H1 (cell line): ENCODE measurements at regions not wholly inside any gene's neighbourhood (a gene's known extent, or its start where the extent isn't known, plus 50 kb on each side); places are given as distances from the start of the nearest gene placed in this dataset.
A peak's percentile ranks its signal among the peaks of the same experiment; 100 is the strongest.
"Not testable (repeated sequence)": the region's sequence is repeated elsewhere in the genome, so short reads cannot be mapped to it uniquely, and the experiment has no call there.

Experiments
- CTCF ChIA-PET: fragments of 300-600 bp; sonication (Branson Sonifier 250); formaldehyde crosslinking; loops from one replicate; lab custom pipeline; 2021; ENCODE audit not compliant: partially characterized antibody; lab: Charles Lee
- POLR2A ChIA-PET: fragments of 300-600 bp; sonication (Branson Sonifier 250); formaldehyde crosslinking; loops from one replicate; lab custom pipeline; 2021; ENCODE audit warnings: inconsistent platforms; ENCODE audit not compliant: partially characterized antibody; lab: Charles Lee
- DNase-seq, 2 experiments: peaks; one replicate each; pipeline versions ENCODE4 v3.0.0 to v3.0.0-alpha.2; 2010 to 2022; ENCODE audit warnings: low spot score in 2 of 2, low read depth in 1 of 2, mixed read lengths in 1 of 2
- FAIRE-seq: peaks from 2 replicates; lab custom pipeline; 2011; peaks lifted over from hg19 to GRCh38; lab: Jason Lieb, UNC
- H2AFZ ChIP-seq: 2 replicates; pipeline ENCODE4 v1.8.1; 2012; ENCODE audit warnings: low read length, inconsistent platforms
- H2AK5ac ChIP-seq: 2 replicates; pipeline ENCODE4 v1.6.1; 2013; ENCODE audit warnings: low read depth, low read length
- H2BK120ac ChIP-seq: replicated peaks from 2 replicates; pipeline ENCODE3; 2013; ENCODE audit warnings: low read depth, low read length, inconsistent platforms
- H2BK12ac ChIP-seq: 2 replicates; pipeline ENCODE4 v1.6.1; 2013; ENCODE audit warnings: low read depth, low read length
- H2BK15ac ChIP-seq: 2 replicates; pipeline ENCODE4 v1.6.1; 2013; ENCODE audit warnings: low read length
- H2BK20ac ChIP-seq: 2 replicates; pipeline ENCODE4 v1.6.1; 2013; ENCODE audit warnings: low read length
- H2BK5ac ChIP-seq: 2 replicates; pipeline ENCODE4 v1.6.1; 2013; ENCODE audit warnings: low read depth, low read length
- H3K14ac ChIP-seq: 2 replicates; pipeline ENCODE4 v1.6.1; 2013; ENCODE audit warnings: inconsistent platforms; ENCODE audit not compliant: insufficient read length
- H3K18ac ChIP-seq: 2 replicates; pipeline ENCODE4 v1.6.1; 2013; ENCODE audit warnings: low read length; ENCODE audit errors: extremely low read depth
- H3K23ac ChIP-seq: 2 replicates; pipeline ENCODE4 v1.6.1; 2013; ENCODE audit warnings: inconsistent platforms; ENCODE audit not compliant: insufficient read length
- H3K23me2 ChIP-seq: 2 replicates; pipeline ENCODE4 v1.6.1; 2013; ENCODE audit warnings: low read depth, low read length
- H3K27ac ChIP-seq: 2 replicates; pipeline ENCODE4 v1.6.1; 2011; ENCODE audit warnings: low read depth, low read length, inconsistent platforms
- H3K27me3 ChIP-seq, 4 experiments: replicated peaks in 1 of 4; 1 replicate in 1 of 4; 2 replicates in 3 of 4; pipeline versions ENCODE4 v1.6.1 to v1.8.1; 2011 to 2013; ENCODE audit warnings: low read length in 3 of 4, mild to moderate bottlenecking in 3 of 4, inconsistent platforms in 2 of 4, mixed read lengths in 2 of 4, moderate library complexity in 1 of 4; ENCODE audit not compliant: control insufficient read depth in 3 of 4, insufficient read depth in 3 of 4; ENCODE audit errors: extremely low read depth in 1 of 4
- H3K36me3 ChIP-seq, 4 experiments: 2 replicates each; pipeline versions ENCODE4 v1.6.1 to v1.8.1; 2011 to 2013; ENCODE audit warnings: mild to moderate bottlenecking in 4 of 4, low read length in 3 of 4, moderate library complexity in 2 of 4, control low read depth in 1 of 4, inconsistent platforms in 1 of 4; ENCODE audit not compliant: insufficient read depth in 4 of 4, control insufficient read depth in 2 of 4
- H3K4ac ChIP-seq: replicated peaks from 2 replicates; pipeline ENCODE3; 2013; ENCODE audit warnings: low read length, low read depth, mixed read lengths, inconsistent platforms; ENCODE audit not compliant: insufficient read length
- H3K4me1 ChIP-seq, 4 experiments: replicated peaks in 1 of 4; 1 replicate in 1 of 4; 2 replicates in 3 of 4; pipeline versions ENCODE4 v1.6.1 to v1.8.1; 2011 to 2013; ENCODE audit warnings: low read length in 3 of 4, inconsistent platforms in 2 of 4, mixed read lengths in 1 of 4; ENCODE audit not compliant: insufficient read depth in 4 of 4, control insufficient read depth in 3 of 4
- H3K4me2 ChIP-seq, 2 experiments: 2 replicates each; pipeline versions ENCODE4 v1.6.1 to v1.8.1; 2011 to 2013; ENCODE audit warnings: low read depth in 2 of 2, low read length in 2 of 2, control low read depth in 1 of 2, inconsistent platforms in 1 of 2, mild to moderate bottlenecking in 1 of 2; ENCODE audit not compliant: insufficient read depth in 1 of 2
- H3K4me3 ChIP-seq, 4 experiments: fragments of 200-600, 300-600 bp in 1 of 4; sonication (generic), shearing (Covaris generic), sonication (Bioruptor Twin) in 1 of 4; 2 replicates each; pipeline versions ENCODE4 v1.5.1 to v1.8.1; 2011 to 2016; ENCODE audit warnings: low read length in 4 of 4, low read depth in 3 of 4, control low read depth in 2 of 4, inconsistent platforms in 2 of 4, mild to moderate bottlenecking in 2 of 4, mixed read lengths in 1 of 4, moderate library complexity in 1 of 4; ENCODE audit not compliant: insufficient read depth in 2 of 4; ENCODE audit errors: extremely low read depth in 1 of 4
- H3K56ac ChIP-seq: replicated peaks from 2 replicates; pipeline ENCODE3; 2013; ENCODE audit warnings: low read depth, mild to moderate bottlenecking, mixed read lengths, low read length, inconsistent platforms; ENCODE audit not compliant: insufficient read length
- H3K79me1 ChIP-seq: 2 replicates; pipeline ENCODE4 v1.6.1; 2013; ENCODE audit warnings: low read depth, low read length, control low read depth
- H3K79me2 ChIP-seq, 2 experiments: 2 replicates each; pipeline versions ENCODE4 v1.6.1 to v1.8.1; 2012 to 2013; ENCODE audit warnings: low read length in 2 of 2, mild to moderate bottlenecking in 2 of 2, inconsistent platforms in 1 of 2; ENCODE audit not compliant: insufficient read depth in 2 of 2, control insufficient read depth in 1 of 2
- H3K9ac ChIP-seq, 4 experiments: replicated peaks in 1 of 4; 1 replicate in 1 of 4; 2 replicates in 3 of 4; pipeline versions ENCODE4 v1.6.1 to v1.8.1; 2011 to 2013; ENCODE audit warnings: low read depth in 3 of 4, low read length in 3 of 4, control low read depth in 2 of 4, mild to moderate bottlenecking in 2 of 4, moderate library complexity in 2 of 4, inconsistent platforms in 1 of 4; ENCODE audit errors: extremely low read depth in 1 of 4
- H3K9me3 ChIP-seq, 2 experiments: 2 replicates each; pipeline versions ENCODE4 v1.6.1 to v1.8.1; 2012 to 2013; ENCODE audit warnings: mild to moderate bottlenecking in 2 of 2, moderate library complexity in 2 of 2, control low read depth in 1 of 2, inconsistent platforms in 1 of 2, low read depth in 1 of 2, low read length in 1 of 2, mixed read lengths in 1 of 2; ENCODE audit not compliant: insufficient read depth in 2 of 2
- H4K20me1 ChIP-seq, 2 experiments: replicated peaks in 1 of 2; 2 replicates each; pipeline versions ENCODE3 to v1.8.1; 2011 to 2013; ENCODE audit warnings: inconsistent platforms in 2 of 2, low read length in 2 of 2, mild to moderate bottlenecking in 1 of 2; ENCODE audit not compliant: insufficient read depth in 2 of 2, control insufficient read depth in 1 of 2
- H4K5ac ChIP-seq: 2 replicates; pipeline ENCODE4 v1.6.1; 2013; ENCODE audit warnings: low read length, low read depth, mixed read lengths, inconsistent platforms; ENCODE audit not compliant: insufficient read length
- H4K8ac ChIP-seq: 2 replicates; pipeline ENCODE4 v1.8.0; 2013; ENCODE audit warnings: mild to moderate bottlenecking, moderate library complexity, low read length, inconsistent platforms; ENCODE audit not compliant: insufficient read depth; ENCODE audit errors: extremely low read depth
- H4K91ac ChIP-seq: replicated peaks from 2 replicates; pipeline ENCODE3; 2013; ENCODE audit warnings: low read length, mixed read lengths, inconsistent platforms; ENCODE audit not compliant: insufficient read length
- EP300 ChIP-seq, 2 experiments: IDR thresholded peaks; 1 replicate in 1 of 2; 2 replicates in 1 of 2; pipeline ENCODE4 v1.6.1; 2011 to 2012; ENCODE audit warnings: low read depth in 2 of 2, low read length in 2 of 2, mild to moderate bottlenecking in 2 of 2, borderline replicate concordance in 1 of 2, inconsistent platforms in 1 of 2, moderate library complexity in 1 of 2
- TEAD4 ChIP-seq: IDR thresholded peaks from 2 replicates; pipeline ENCODE4 v1.6.1; 2012; ENCODE audit warnings: low read depth, low read length, inconsistent platforms, mixed read lengths
- WGBS, 2 experiments: shearing (Covaris generic) in 1 of 2; methylation state at CpG; one replicate each; pipeline versions ENCODE4 v1.1.6 to v1.1.7; 2013 to 2015; ENCODE audit warnings: low lambda C conversion rate in 2 of 2, mixed read lengths in 2 of 2, inconsistent platforms in 1 of 2, low coverage in 1 of 2, missing lambda C conversion rate in 1 of 2; ENCODE audit not compliant: insufficient replicate concordance in 2 of 2, insufficient coverage in 1 of 2, insufficient read length in 1 of 2; ENCODE audit errors: extremely low coverage in 1 of 2, missing lambda C conversion rate in 1 of 2; 5-methylcytosine and 5-hydroxymethylcytosine counted together

DNA sequence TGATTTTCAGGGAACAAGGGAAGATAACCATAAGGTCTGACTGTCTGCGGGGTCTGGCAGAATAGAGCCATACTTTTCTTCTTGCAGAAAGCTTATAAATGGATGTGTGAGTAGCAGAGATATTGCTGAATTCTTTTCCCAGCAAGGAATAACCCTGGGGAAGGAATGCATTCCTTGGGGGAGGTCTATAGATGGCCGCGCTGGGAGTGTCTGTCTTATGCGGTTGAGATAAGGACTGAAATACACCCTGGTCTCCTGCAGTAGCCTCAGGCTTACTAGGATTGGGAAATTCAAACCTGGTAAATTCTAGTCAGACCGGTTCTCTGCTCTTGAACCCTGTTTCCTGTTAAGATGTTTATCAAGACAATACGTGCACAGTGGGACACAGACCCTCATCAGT is 50.5 kb upstream of the RASEF start:
- not testable (repeated sequence) for DNase-seq, FAIRE-seq
- 93% methylated on average over 6 of the region's 6 CpGs; no CpG with 5 or more reads in 1 of the 2 experiments for WGBS, 2 experiments

More for the DNA sequence above, 50.5 kb upstream of the RASEF start:
- H3K4me1 ChIP-seq, H3K14ac ChIP-seq, H2BK12ac ChIP-seq, H3K79me1 ChIP-seq, H4K91ac ChIP-seq, H4K5ac ChIP-seq, H2BK15ac ChIP-seq, H3K23ac ChIP-seq, H3K27me3 ChIP-seq, H3K9ac ChIP-seq, H3K23me2 ChIP-seq, H2AFZ ChIP-seq, H2AK5ac ChIP-seq, H3K4me2 ChIP-seq, POLR2A ChIA-PET, H3K79me2 ChIP-seq, H2BK20ac ChIP-seq, H3K36me3 ChIP-seq, CTCF ChIA-PET, H3K27ac ChIP-seq, H4K20me1 ChIP-seq, H2BK5ac ChIP-seq, H4K8ac ChIP-seq, H3K56ac ChIP-seq, H3K4ac ChIP-seq, H3K9me3 ChIP-seq, H3K4me3 ChIP-seq, H3K18ac ChIP-seq, H2BK120ac ChIP-seq: not testable (repeated sequence)
- TF ChIP-seq TEAD4 = 0 out of 2 replicates have a peak, but pooled peaks have one; percentile 12
- peak in 1 of 2 experiments; percentile 89; a peak in 1 of 3 replicates for TF ChIP-seq EP300 (IDR thresholded peaks at IDR 0.05; ENCODE audit: borderline replicate concordance in 1 of 2, low read depth in 2 of 2, low read length in 2 of 2)
